ENCODE measurements at regions not wholly inside any gene's neighbourhood (a gene's known extent, or its start where the extent isn't known, plus 50 kb on each side); places are given as distances from the start of the nearest gene placed in this dataset.

DNA sequence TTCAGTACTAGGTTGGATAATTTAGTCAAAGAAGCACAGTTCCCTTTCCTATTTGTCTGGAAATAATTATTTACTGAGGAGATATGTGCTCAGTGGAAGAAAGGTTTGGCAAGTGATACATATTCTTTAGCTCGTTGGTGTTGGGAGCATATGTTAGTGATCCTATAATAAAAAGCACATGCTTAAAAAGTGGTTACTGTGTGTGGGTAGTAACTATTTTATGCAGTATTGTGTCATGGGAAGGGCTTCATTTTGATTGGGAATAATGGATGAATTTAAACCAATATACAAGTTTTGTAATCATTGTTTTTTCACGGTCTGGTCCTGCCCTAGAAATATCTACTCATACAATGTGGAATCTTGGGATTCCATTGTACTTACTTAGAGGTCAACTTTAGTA, 188.7 kb upstream of the PPP1R3A start:
- H3K9me3 ChIP-seq (replicated peaks in 1 of 2; ENCODE audit: control insufficient read depth in 1 of 2, insufficient read depth in 1 of 2, low read length in 2 of 2), result no peaks in the 10 kb centered on the region
- no peak overlapping the region for H3K4me3 ChIP-seq (replicated peaks in 1 of 3; ENCODE audit: low read depth in 2 of 3, low read length in 3 of 3)
- Mint-ChIP-seq H3K27ac (no peak overlapping the region), H3K4me1 (peaks cover 4% of the 10 kb centered on the region), H3K36me3 (no peaks in the 10 kb centered on the region), H3K4me3 (no peak overlapping the region), H3K9me3 (no peaks in the 10 kb centered on the region), H3K27me3 (ENCODE audit: low read depth in 3 of 3) (peaks cover 0 to 4% (median 3%) of the 10 kb centered on the region in 3 donors)
- TF ChIP-seq, protein P1, sequence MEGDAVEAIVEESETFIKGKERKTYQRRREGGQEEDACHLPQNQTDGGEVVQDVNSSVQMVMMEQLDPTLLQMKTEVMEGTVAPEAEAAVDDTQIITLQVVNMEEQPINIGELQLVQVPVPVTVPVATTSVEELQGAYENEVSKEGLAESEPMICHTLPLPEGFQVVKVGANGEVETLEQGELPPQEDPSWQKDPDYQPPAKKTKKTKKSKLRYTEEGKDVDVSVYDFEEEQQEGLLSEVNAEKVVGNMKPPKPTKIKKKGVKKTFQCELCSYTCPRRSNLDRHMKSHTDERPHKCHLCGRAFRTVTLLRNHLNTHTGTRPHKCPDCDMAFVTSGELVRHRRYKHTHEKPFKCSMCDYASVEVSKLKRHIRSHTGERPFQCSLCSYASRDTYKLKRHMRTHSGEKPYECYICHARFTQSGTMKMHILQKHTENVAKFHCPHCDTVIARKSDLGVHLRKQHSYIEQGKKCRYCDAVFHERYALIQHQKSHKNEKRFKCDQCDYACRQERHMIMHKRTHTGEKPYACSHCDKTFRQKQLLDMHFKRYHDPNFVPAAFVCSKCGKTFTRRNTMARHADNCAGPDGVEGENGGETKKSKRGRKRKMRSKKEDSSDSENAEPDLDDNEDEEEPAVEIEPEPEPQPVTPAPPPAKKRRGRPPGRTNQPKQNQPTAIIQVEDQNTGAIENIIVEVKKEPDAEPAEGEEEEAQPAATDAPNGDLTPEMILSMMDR (IDR thresholded peaks at IDR 0.05), result no peak
- no peak overlapping the region for H3K27ac ChIP-seq (ENCODE audit: low read depth in 1 of 2, low read length in 2 of 2)
- no peaks in the 10 kb centered on the region for H3K4me1 ChIP-seq (ENCODE audit: control insufficient read depth in 1 of 2, insufficient read depth in 2 of 2, low read length in 2 of 2)
- no peak for DNase-seq
- WGBS (ENCODE audit: insufficient coverage), result 100% methylated on average over 1 of the region's 2 CpGs
- H3K79me2 ChIP-seq (ENCODE audit: insufficient read depth, low read length), result no peaks in the 10 kb centered on the region
- intact Hi-C loops (cut with micrococcal nuclease), result no loop called here
- peaks cover 0 to 2% of the 10 kb centered on the region in 2 donors for H3K27me3 ChIP-seq (ENCODE audit: control insufficient read depth in 2 of 2, insufficient read depth in 2 of 2, low read length in 2 of 2)
- H3K36me3 ChIP-seq (replicated peaks in 1 of 2; ENCODE audit: control insufficient read depth in 1 of 2, insufficient read depth in 2 of 2, low read length in 2 of 2), result no peaks in the 10 kb centered on the region
- H2AFZ ChIP-seq (ENCODE audit: insufficient read depth, low read depth, low read length, poor library complexity, severe bottlenecking), result no peak overlapping the region
- no peak overlapping the region for H3K4me2 ChIP-seq (replicated peaks; ENCODE audit: extremely low read depth, low read length, poor library complexity, severe bottlenecking)
- no peak overlapping the region for H3K9ac ChIP-seq (ENCODE audit: insufficient read depth, low read length, poor library complexity, severe bottlenecking)
- no peaks in the 10 kb centered on the region for H4K20me1 ChIP-seq (ENCODE audit: insufficient read depth, low read length)

DNA sequence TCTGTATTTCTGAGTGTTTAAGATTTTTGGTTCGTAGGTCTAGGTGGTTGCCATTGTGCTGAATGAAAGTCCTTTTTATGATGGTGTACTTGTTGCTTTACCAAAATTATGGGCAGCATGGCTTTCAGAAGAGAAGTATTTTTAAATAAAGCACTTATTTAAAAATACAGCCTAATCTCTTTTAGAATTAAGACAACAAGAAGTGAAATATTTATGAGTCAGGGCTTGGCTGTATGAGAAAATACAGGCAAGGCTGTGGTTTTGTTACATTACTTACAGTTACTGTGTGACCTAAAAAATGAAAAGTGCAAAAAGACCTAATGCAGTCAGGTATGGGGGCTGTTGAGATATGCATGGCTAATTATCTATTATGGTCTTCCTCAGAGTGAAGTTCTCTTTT, 185.2 kb upstream of the PPP1R3A start:
- no peaks in the 10 kb centered on the region for H3K9me3 ChIP-seq (replicated peaks in 1 of 2; ENCODE audit: control insufficient read depth in 1 of 2, insufficient read depth in 1 of 2, low read length in 2 of 2)
- H3K4me2 ChIP-seq (replicated peaks; ENCODE audit: extremely low read depth, low read length, poor library complexity, severe bottlenecking), result no peak overlapping the region
- no peaks in the 10 kb centered on the region for H3K36me3 ChIP-seq (replicated peaks in 1 of 2; ENCODE audit: control insufficient read depth in 1 of 2, insufficient read depth in 2 of 2, low read length in 2 of 2)
- intact Hi-C loops (cut with micrococcal nuclease), result no loop called here
- H2AFZ ChIP-seq (ENCODE audit: insufficient read depth, low read depth, low read length, poor library complexity, severe bottlenecking), result no peak overlapping the region
- H3K4me3 ChIP-seq (replicated peaks in 1 of 3; ENCODE audit: low read depth in 2 of 3, low read length in 3 of 3), result no peak overlapping the region
- Mint-ChIP-seq H3K9me3 (no peaks in the 10 kb centered on the region), H3K27ac (no peak overlapping the region), H3K27me3 (ENCODE audit: low read depth in 3 of 3) (peaks cover 0 to 12% (median 2%) of the 10 kb centered on the region in 3 donors), H3K36me3 (no peaks in the 10 kb centered on the region), H3K4me1 (no peaks in the 10 kb centered on the region), H3K4me3 (no peak overlapping the region)
- no peaks in the 10 kb centered on the region for H3K79me2 ChIP-seq (ENCODE audit: insufficient read depth, low read length)
- no peak overlapping the region for H3K9ac ChIP-seq (ENCODE audit: insufficient read depth, low read length, poor library complexity, severe bottlenecking)
- H4K20me1 ChIP-seq (ENCODE audit: insufficient read depth, low read length), result no peaks in the 10 kb centered on the region
- H3K4me1 ChIP-seq (ENCODE audit: control insufficient read depth in 1 of 2, insufficient read depth in 2 of 2, low read length in 2 of 2), result no peaks in the 10 kb centered on the region
- peaks cover 2 to 8% of the 10 kb centered on the region in 2 donors for H3K27me3 ChIP-seq (ENCODE audit: control insufficient read depth in 2 of 2, insufficient read depth in 2 of 2, low read length in 2 of 2)
- DNase-seq, result no peak
- WGBS (ENCODE audit: insufficient coverage), result no CpG with 5 or more reads among the region's 1 CpG
- no peak overlapping the region for H3K27ac ChIP-seq (ENCODE audit: low read depth in 1 of 2, low read length in 2 of 2)
- TF ChIP-seq, protein P1 (IDR thresholded peaks at IDR 0.05), result no peak
